ENCODE measurements at regions not wholly inside any gene's neighbourhood (a gene's known extent, or its start where the extent isn't known, plus 50 kb on each side); places are given as distances from the start of the nearest gene placed in this dataset.

GRCh38 chr20:24783631-24784492 lies 165.2 kb upstream of the CST7 start:
- H3K4me3 ChIP-seq (ENCODE audit: low read depth, low read length), result no peak overlapping the region
- TF ChIP-seq CTCF (IDR thresholded peaks at IDR 0.05; ENCODE audit: insufficient read depth, low read depth, low read length), result no peak
- ChIA-PET POLR2A (no interaction called here), CTCF (interaction anchor here (0.7 to 1.5 kb wide), 2 partner anchors 134 to 480 kb away, joined by 4 to 6 read pairs; no protein-coding TSS in a partner anchor)
- peaks cover 2% of the 10 kb centered on the region; the same call in 1 of the 2 replicates for H3K27me3 ChIP-seq (ENCODE audit: control insufficient read depth, insufficient read depth, low read length)
- DNase-seq (ENCODE audit: low read depth), result no peak
- no peaks in the 10 kb centered on the region for H3K36me3 ChIP-seq (ENCODE audit: control insufficient read depth, insufficient read depth, low read length)

- no peak for TF ChIP-seq CTCF (IDR thresholded peaks at IDR 0.05; ENCODE audit: insufficient read depth, low read depth, low read length)
- Histone ChIP-seq H3K36me3 (ENCODE audit: control insufficient read depth, insufficient read depth, low read length) (no peaks in the 10 kb centered on the region), H3K4me3 (ENCODE audit: low read depth, low read length) (no peak overlapping the region), H3K27me3 (ENCODE audit: control insufficient read depth, insufficient read depth, low read length) (peaks cover 2% of the 10 kb centered on the region; the same call in 1 of the 2 replicates)
- POLR2A ChIA-PET, result no interaction called here
- CTCF ChIA-PET, result interaction anchor here (0.6 to 1.5 kb wide), 4 partner anchors 133 to 512 kb away, joined by 3 to 6 read pairs (median 4); no protein-coding TSS in a partner anchor
- no peak for DNase-seq (ENCODE audit: low read depth)
These were observed 164.5 kb upstream of the CST7 start for GRCh38 chr20:24784607-24785006.

GRCh38 chr20:24785141-24786110 lies 163.6 kb upstream of the CST7 start:
- Histone ChIP-seq H3K36me3 (ENCODE audit: control insufficient read depth, insufficient read depth, low read length) (no peaks in the 10 kb centered on the region), H3K27me3 (ENCODE audit: control insufficient read depth, insufficient read depth, low read length) (peaks cover 2% of the 10 kb centered on the region; the same call in 1 of the 2 replicates), H3K4me3 (ENCODE audit: low read depth, low read length) (no peak overlapping the region)
- peak; percentile 24 for DNase-seq (ENCODE audit: low read depth)
- no peak for TF ChIP-seq CTCF (IDR thresholded peaks at IDR 0.05; ENCODE audit: insufficient read depth, low read depth, low read length)
- ChIA-PET CTCF (interaction anchor here (0.6 to 1.5 kb wide), 4 partner anchors 132 to 513 kb away, joined by 3 to 6 read pairs (median 4); no protein-coding TSS in a partner anchor), POLR2A (no interaction called here)

- DNase-seq (ENCODE audit: low read depth), result no peak
- Histone ChIP-seq H3K36me3 (ENCODE audit: control insufficient read depth, insufficient read depth, low read length) (no peaks in the 10 kb centered on the region), H3K4me3 (ENCODE audit: low read depth, low read length) (no peak overlapping the region), H3K27me3 (ENCODE audit: control insufficient read depth, insufficient read depth, low read length) (peaks cover 2% of the 10 kb centered on the region; the same call in 1 of the 2 replicates)
- ChIA-PET CTCF (no interaction called here), POLR2A (no interaction called here)
- no peak for TF ChIP-seq CTCF (IDR thresholded peaks at IDR 0.05; ENCODE audit: insufficient read depth, low read depth, low read length)
These were observed 163.0 kb upstream of the CST7 start for GRCh38 chr20:24786111-24786495.

GRCh38 chr20:24786646-24787045 lies 162.4 kb upstream of the CST7 start:
- CTCF ChIA-PET, result no interaction called here
- DNase-seq (ENCODE audit: low read depth), result no peak
- Histone ChIP-seq H3K4me3 (ENCODE audit: low read depth, low read length) (no peak overlapping the region), H3K27me3 (ENCODE audit: control insufficient read depth, insufficient read depth, low read length) (peaks cover 1% of the 10 kb centered on the region; the same call in 1 of the 2 replicates), H3K36me3 (ENCODE audit: control insufficient read depth, insufficient read depth, low read length) (no peaks in the 10 kb centered on the region)
- no peak for TF ChIP-seq CTCF (IDR thresholded peaks at IDR 0.05; ENCODE audit: insufficient read depth, low read depth, low read length)
- POLR2A ChIA-PET, result no interaction called here
